ENCODE measurements at regions not wholly inside any gene's neighbourhood (a gene's known extent, or its start where the extent isn't known, plus 50 kb on each side); places are given as distances from the start of the nearest gene placed in this dataset.

GRCh38 chr2:16614314-16614860, 51.2 kb downstream of the CYRIA start:
- TF ChIP-seq CTCF (IDR thresholded peaks at IDR 0.05 in 8 of 11, conservative IDR thresholded peaks at IDR 0.05 in 3 of 11) (no peak), POLR2A (IDR thresholded peaks at IDR 0.05) (no peak)
